ENCODE measurements at regions not wholly inside any gene's neighbourhood (a gene's known extent, or its start where the extent isn't known, plus 50 kb on each side); places are given as distances from the start of the nearest gene placed in this dataset.

DNA sequence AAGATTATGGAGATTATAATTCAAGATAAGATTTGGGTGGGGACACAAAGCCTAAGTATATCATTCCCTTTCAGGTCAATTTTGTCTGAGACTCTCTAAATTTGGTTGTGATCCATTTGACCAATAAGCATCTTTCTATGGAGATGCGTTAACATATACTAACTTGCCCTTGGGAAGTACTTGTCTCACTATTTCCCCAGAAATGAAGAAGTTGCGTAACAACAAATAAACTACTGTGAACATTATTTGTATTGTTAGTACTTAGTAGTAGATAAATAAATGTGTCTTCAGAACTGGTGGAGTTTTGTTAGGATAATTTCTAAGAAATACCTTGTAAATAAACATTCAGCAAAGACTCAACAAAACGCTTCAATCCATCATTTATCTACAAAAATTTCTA is 127.3 kb upstream of the LYZL2 start:
- Histone ChIP-seq H3K56ac (replicated peaks; ENCODE audit: insufficient read length, low read depth, low read length) (no peak overlapping the region), H3K4me3 (ENCODE audit: extremely low read depth in 1 of 4, insufficient read depth in 2 of 4, low read depth in 3 of 4, low read length in 4 of 4) (no peak overlapping the region), H3K36me3 (ENCODE audit: control insufficient read depth in 2 of 4, insufficient read depth in 4 of 4, low read length in 3 of 4) (no peaks in the 10 kb centered on the region), H4K20me1 (replicated peaks in 1 of 2; ENCODE audit: control insufficient read depth in 1 of 2, insufficient read depth in 2 of 2, low read length in 2 of 2) (no peaks in the 10 kb centered on the region), H4K91ac (replicated peaks; ENCODE audit: insufficient read length, low read length) (no peak overlapping the region), H3K79me2 (ENCODE audit: control insufficient read depth in 1 of 2, insufficient read depth in 2 of 2, low read length in 2 of 2) (no peaks in the 10 kb centered on the region), H3K4me2 (ENCODE audit: insufficient read depth in 1 of 2, low read depth in 2 of 2, low read length in 2 of 2) (no peak overlapping the region), H2AFZ (ENCODE audit: low read length) (no peak overlapping the region), H4K5ac (ENCODE audit: insufficient read length, low read depth, low read length) (no peak overlapping the region), H3K9me3 (ENCODE audit: insufficient read depth in 2 of 2, low read depth in 1 of 2, low read length in 1 of 2) (peaks cover 2 to 3% of the 10 kb centered on the region in 2 experiments; a peak in 1 of 4 replicates), H3K79me1 (ENCODE audit: low read depth, low read length) (no peaks in the 10 kb centered on the region), H2BK12ac (ENCODE audit: low read depth, low read length) (no peak overlapping the region), H2BK5ac (ENCODE audit: low read depth, low read length) (no peak overlapping the region), H4K8ac (ENCODE audit: extremely low read depth, insufficient read depth, low read length) (no peak overlapping the region), H3K27ac (ENCODE audit: low read depth, low read length) (no peak overlapping the region), H3K9ac (replicated peaks in 1 of 4; ENCODE audit: extremely low read depth in 1 of 4, low read depth in 3 of 4, low read length in 3 of 4) (no peak overlapping the region), H3K23me2 (ENCODE audit: low read depth, low read length) (no peaks in the 10 kb centered on the region), H2BK20ac (ENCODE audit: low read length) (no peak overlapping the region), H3K14ac (ENCODE audit: insufficient read length) (no peak overlapping the region), H2BK120ac (replicated peaks; ENCODE audit: low read depth, low read length) (no peak overlapping the region), H2BK15ac (ENCODE audit: low read length) (no peak overlapping the region), H2AK5ac (ENCODE audit: low read depth, low read length) (no peak overlapping the region), H3K4ac (replicated peaks; ENCODE audit: insufficient read length, low read depth, low read length) (no peak overlapping the region), H3K18ac (ENCODE audit: extremely low read depth, low read length) (no peak overlapping the region), H3K4me1 (replicated peaks in 1 of 4; ENCODE audit: control insufficient read depth in 3 of 4, insufficient read depth in 4 of 4, low read length in 3 of 4) (no peaks in the 10 kb centered on the region), H3K27me3 (replicated peaks in 1 of 4; ENCODE audit: control insufficient read depth in 3 of 4, extremely low read depth in 1 of 4, insufficient read depth in 3 of 4, low read length in 3 of 4) (no peaks in the 10 kb centered on the region), H3K23ac (ENCODE audit: insufficient read length) (no peak overlapping the region)
- POLR2A ChIA-PET (ENCODE audit: partially characterized antibody) = no interaction called here
- TF ChIP-seq CEBPB (IDR thresholded peaks at IDR 0.05; ENCODE audit: low read depth, low read length) = peak; percentile 10; the same call in 1 of the 2 replicates
- no peak for TF ChIP-seq SIRT6 (IDR thresholded peaks at IDR 0.05; ENCODE audit: low read length)
- DNase-seq (ENCODE audit: low read depth in 1 of 2, low spot score in 2 of 2) = no peak
- CTCF ChIA-PET (ENCODE audit: partially characterized antibody) = no interaction called here
- no peak for FAIRE-seq
- 85% methylated on average over 3 of the region's 3 CpGs; no CpG with 5 or more reads in 1 of the 2 experiments for WGBS, 2 experiments (ENCODE audit: extremely low coverage in 1 of 2, insufficient coverage in 1 of 2, insufficient read length in 1 of 2, insufficient replicate concordance in 2 of 2, low coverage in 1 of 2, low lambda C conversion rate in 2 of 2, missing lambda C conversion rate in 1 of 2)

All from H1 (cell line).